ENCODE measurements at regions not wholly inside any gene's neighbourhood (a gene's known extent, or its start where the extent isn't known, plus 50 kb on each side); places are given as distances from the start of the nearest gene placed in this dataset.
"Not testable (repeated sequence)": the region's sequence is repeated elsewhere in the genome, so short reads cannot be mapped to it uniquely, and the experiment has no call there.

GRCh38 chr5:36802187-36802586, 74.4 kb upstream of the NIPBL start:
- DNase-seq (no peak), FAIRE-seq (no peak)

GRCh38 chr5:36813249-36813648, 63.3 kb upstream of the NIPBL start:
- DNase-seq; H3K27ac ChIP-seq; ATAC-seq; intact Hi-C loops (cut with DNase I); H3K4me1 ChIP-seq; H3K9me3 ChIP-seq; H3K36me3 ChIP-seq; H3K27me3 ChIP-seq; H3K4me3 ChIP-seq; FAIRE-seq: not testable (repeated sequence)
- WGBS, 2 donors: 94% methylated on average over 4 of the region's 4 CpGs

More at GRCh38 chr5:36802187-36802586, 74.4 kb upstream of the NIPBL start:
- TF ChIP-seq CTCF (IDR thresholded peaks at IDR 0.05): no peak
- no peaks in the 10 kb centered on the region for H3K27me3 ChIP-seq
- ATAC-seq: no peak
- WGBS, 2 donors: 72 to 74% methylated on average over 5 of the region's 5 CpGs
- H3K4me1 ChIP-seq: no peaks in the 10 kb centered on the region
- no peak overlapping the region for H3K27ac ChIP-seq
- H3K36me3 ChIP-seq: no peaks in the 10 kb centered on the region
- no peaks in the 10 kb centered on the region for H3K9me3 ChIP-seq
- H3K4me3 ChIP-seq: no peak overlapping the region
- intact Hi-C loops (cut with DNase I): no loop called here

GRCh38 chr5:36815871-36816270, 60.7 kb upstream of the NIPBL start:
- Histone ChIP-seq H3K36me3 (no peaks in the 10 kb centered on the region), H3K4me1 (no peaks in the 10 kb centered on the region), H3K4me3 (no peak overlapping the region), H3K9me3 (no peaks in the 10 kb centered on the region), H3K27ac (no peak overlapping the region), H3K27me3 (no peaks in the 10 kb centered on the region)
- TF ChIP-seq CTCF (IDR thresholded peaks at IDR 0.05): no peak
- FAIRE-seq: no peak
- DNase-seq: no peak
- WGBS, 2 donors: 70 to 83% methylated on average over 2 of the region's 2 CpGs
- intact Hi-C loops (cut with DNase I): no loop called here
- no peak for ATAC-seq

- TF ChIP-seq CTCF (IDR thresholded peaks at IDR 0.05): no peak
These were observed 55.7 kb upstream of the NIPBL start for GRCh38 chr5:36820900-36821299.

DNA sequence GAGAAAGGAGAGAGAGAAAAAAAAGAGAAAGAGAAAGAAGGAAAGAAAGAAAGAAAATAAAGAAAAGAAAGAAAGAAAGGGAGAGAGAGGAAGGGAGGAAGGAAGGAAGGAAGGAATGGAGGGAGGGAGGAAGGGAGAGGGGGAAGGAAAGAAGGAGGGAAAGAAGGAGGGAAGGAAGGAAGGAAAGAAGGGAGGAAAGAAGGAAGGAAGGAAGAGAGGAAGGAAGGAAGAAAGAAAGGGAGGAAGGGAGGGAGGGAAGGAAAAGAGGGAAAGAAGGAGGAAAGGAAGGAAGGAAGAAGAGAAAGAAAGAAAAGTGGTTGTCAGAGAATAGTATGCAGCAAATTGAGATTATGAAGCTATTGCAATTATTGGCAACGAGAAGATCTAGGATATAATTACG, 49.9 kb upstream of the NIPBL start:
- no peak for DNase-seq
- TF ChIP-seq CTCF (IDR thresholded peaks at IDR 0.05): no peak
- ATAC-seq: no peak
- H3K27me3 ChIP-seq: no peaks in the 10 kb centered on the region
- WGBS, 2 donors: 65 to 71% methylated on average over 2 of the region's 2 CpGs
- H3K36me3 ChIP-seq: no peaks in the 10 kb centered on the region
- no peak overlapping the region for H3K4me3 ChIP-seq
- no peak overlapping the region for H3K27ac ChIP-seq
- intact Hi-C loops (cut with DNase I): no loop called here
- no peaks in the 10 kb centered on the region for H3K9me3 ChIP-seq
- H3K4me1 ChIP-seq: no peaks in the 10 kb centered on the region
- FAIRE-seq: no peak

More at GRCh38 chr5:36820900-36821299, 55.7 kb upstream of the NIPBL start:
- Histone ChIP-seq H3K4me1 (no peaks in the 10 kb centered on the region), H3K4me3 (no peak overlapping the region), H3K27ac (no peak overlapping the region), H3K9me3 (no peaks in the 10 kb centered on the region), H3K27me3 (no peaks in the 10 kb centered on the region), H3K36me3 (no peaks in the 10 kb centered on the region)
- intact Hi-C loops (cut with DNase I): no loop called here
- ATAC-seq (no peak), DNase-seq (no peak), FAIRE-seq (no peak)
- WGBS, 2 donors: 78 to 89% methylated on average over 6 of the region's 6 CpGs

Data from pancreas (tissue), 10 donors.